GM18909 (cell line): ENCODE measurements at regions not wholly inside any gene's neighbourhood (a gene's known extent, or its start where the extent isn't known, plus 50 kb on each side); places are given as distances from the start of the nearest gene placed in this dataset.
"Not testable (repeated sequence)": the region's sequence is repeated elsewhere in the genome, so short reads cannot be mapped to it uniquely, and the experiment has no call there.

ENCODE experiments used
- ATAC-seq: cut with Tn5 transposase; IDR thresholded peaks from one replicate; pipeline ENCODE4 v1.9.1; 2021; ENCODE audit warnings: mild to moderate bottlenecking; ENCODE audit not compliant: unreplicated experiment, poor library complexity

GRCh38 chr16:29248306-29248939 is 158.1 kb downstream of the NPIPB11 start:
- ATAC-seq, result not testable (repeated sequence)

GRCh38 chr16:29246091-29246490 is 160.4 kb downstream of the NPIPB11 start:
- not testable (repeated sequence) for ATAC-seq

- ATAC-seq, result no peak
These were observed 168.5 kb downstream of the NPIPB11 start for GRCh38 chr16:29237971-29238370.

- not testable (repeated sequence) for ATAC-seq
These were observed 169.0 kb downstream of the NPIPB11 start for GRCh38 chr16:29237495-29237894.

GRCh38 chr16:29237023-29237422 is 169.5 kb downstream of the NPIPB11 start:
- ATAC-seq, result not testable (repeated sequence)

- ATAC-seq, result not testable (repeated sequence)
These were observed 170.6 kb downstream of the NPIPB11 start for GRCh38 chr16:29235836-29236370.

- ATAC-seq, result not testable (repeated sequence)
These were observed 171.8 kb downstream of the NPIPB11 start for GRCh38 chr16:29234536-29235275.

GRCh38 chr16:29233705-29234404 is 172.7 kb downstream of the NPIPB11 start:
- not testable (repeated sequence) for ATAC-seq

- no peak for ATAC-seq
These were observed 173.5 kb downstream of the NPIPB11 start for GRCh38 chr16:29232811-29233704.

- not testable (repeated sequence) for ATAC-seq
These were observed 174.3 kb downstream of the NPIPB11 start for GRCh38 chr16:29232160-29232705.

- no peak for ATAC-seq
These were observed 175.3 kb downstream of the NPIPB11 start for GRCh38 chr16:29231244-29231643.

- no peak for ATAC-seq
These were observed 175.8 kb downstream of the NPIPB11 start for GRCh38 chr16:29230671-29231096.

- not testable (repeated sequence) for ATAC-seq
These were observed 176.4 kb downstream of the NPIPB11 start for GRCh38 chr16:29230006-29230668.

GRCh38 chr16:29229616-29230005 is 176.9 kb downstream of the NPIPB11 start:
- not testable (repeated sequence) for ATAC-seq

- not testable (repeated sequence) for ATAC-seq
These were observed 177.6 kb downstream of the NPIPB11 start for GRCh38 chr16:29228664-29229611.

- not testable (repeated sequence) for ATAC-seq
These were observed 178.5 kb downstream of the NPIPB11 start for GRCh38 chr16:29227751-29228663.

GRCh38 chr16:29226782-29227181 is 179.7 kb downstream of the NPIPB11 start:
- ATAC-seq, result no peak
